Activated CD4-positive, alpha-beta T cell treated with anti-CD3 and anti-CD28 coated beads, Interleukin-2, Interleukin-6, amounts not matched to agents 100 ng/mL and 50 ng/mL, durations not matched to agents 16 hours and 8 hours (primary cell): ENCODE measurements at regions not wholly inside any gene's neighbourhood (a gene's known extent, or its start where the extent isn't known, plus 50 kb on each side); places are given as distances from the start of the nearest gene placed in this dataset.

Experiments
- DNase-seq: peaks from one replicate; pipeline ENCODE4 v3.0.0-alpha.2; 2020

- peak; percentile 56 for DNase-seq
These were observed 175.3 kb downstream of the INHBB start for GRCh38 chr2:120520929-120521912.

- DNase-seq: no peak
These were observed 176.3 kb downstream of the INHBB start for GRCh38 chr2:120522151-120522751.

- DNase-seq: no peak
These were observed 177.8 kb downstream of the INHBB start for GRCh38 chr2:120523766-120524165.

GRCh38 chr2:120524174-120524573 lies 178.2 kb downstream of the INHBB start:
- DNase-seq: no peak

GRCh38 chr2:120525056-120526046 lies 179.4 kb downstream of the INHBB start:
- DNase-seq: no peak

- DNase-seq: no peak
These were observed 180.2 kb downstream of the INHBB start for GRCh38 chr2:120526047-120526562.

GRCh38 chr2:120526997-120527945 lies 181.3 kb downstream of the INHBB start:
- DNase-seq: no peak

- DNase-seq: no peak
These were observed 182.2 kb downstream of the INHBB start for GRCh38 chr2:120528051-120528692.

GRCh38 chr2:120528693-120529076 lies 182.7 kb downstream of the INHBB start:
- no peak for DNase-seq

- no peak for DNase-seq
These were observed 184.8 kb downstream of the INHBB start for GRCh38 chr2:120530781-120531180.

GRCh38 chr2:120531365-120531764 lies 185.4 kb downstream of the INHBB start:
- no peak for DNase-seq

GRCh38 chr2:120531863-120532600 lies 186.1 kb downstream of the INHBB start:
- no peak for DNase-seq

GRCh38 chr2:120533625-120534024 lies 187.7 kb downstream of the INHBB start:
- no peak for DNase-seq

- DNase-seq: no peak
These were observed 188.5 kb downstream of the INHBB start for GRCh38 chr2:120534457-120534856.

- DNase-seq: no peak
These were observed 189.1 kb downstream of the INHBB start for GRCh38 chr2:120535081-120535480.

GRCh38 chr2:120536141-120536540 lies 190.2 kb downstream of the INHBB start:
- DNase-seq: no peak

GRCh38 chr2:120538691-120539423 lies 192.9 kb downstream of the INHBB start:
- DNase-seq: no peak

- DNase-seq: no peak
These were observed 193.5 kb downstream of the INHBB start for GRCh38 chr2:120539424-120539936.
